GM10248 (cell line): ENCODE measurements at regions not wholly inside any gene's neighbourhood (a gene's known extent, or its start where the extent isn't known, plus 50 kb on each side); places are given as distances from the start of the nearest gene placed in this dataset.

Source experiments
- CTCF ChIA-PET: fragments of 300-600 bp; sonication (Branson Sonifier 250); formaldehyde crosslinking; extraction: SDS; loops from one replicate; lab custom pipeline; 2021; ENCODE audit warnings: antibody characterized with exemption; lab: Yijun Ruan, JAX
- POLR2A ChIA-PET: fragments of 350-650 bp; sonication (Branson Sonifier 250); formaldehyde crosslinking; extraction: SDS; loops from one replicate; lab custom pipeline; 2020; ENCODE audit warnings: antibody characterized with exemption; lab: Yijun Ruan, JAX
- DNase-seq: peaks from one replicate; pipeline ENCODE4 v3.0.0; 2012; ENCODE audit errors: extremely low spot score
- CTCF ChIP-seq: IDR thresholded peaks from 2 replicates; pipeline ENCODE4 v1.5.1; 2012; ENCODE audit warnings: mild to moderate bottlenecking, low read depth; ENCODE audit errors: extremely low read depth, missing control alignments, control extremely low read depth

- ChIA-PET POLR2A (no interaction called here), CTCF (interaction anchor here (0.9 to 1.6 kb wide), 3 partner anchors 8 to 20 kb away, joined by 3 read pairs; no protein-coding TSS in a partner anchor)
- no peak for DNase-seq
- TF ChIP-seq CTCF: no peak
Observed at GRCh38 chr3:168995129-168995528, 668.4 kb downstream of the MECOM start.

- TF ChIP-seq CTCF: no peak
- POLR2A ChIA-PET: no interaction called here
- no peak for DNase-seq
- CTCF ChIA-PET: no interaction called here
Observed at GRCh38 chr3:168991803-168992202, 671.7 kb downstream of the MECOM start.

- ChIA-PET POLR2A (no interaction called here), CTCF (no interaction called here)
- no peak for TF ChIP-seq CTCF
Observed at GRCh38 chr3:168990621-168991020, 672.9 kb downstream of the MECOM start.

GRCh38 chr3:168990134-168990533, 673.4 kb downstream of the MECOM start:
- DNase-seq: no peak
- ChIA-PET CTCF (no interaction called here), POLR2A (no interaction called here)
- TF ChIP-seq CTCF: no peak

More at GRCh38 chr3:168990621-168991020, 672.9 kb downstream of the MECOM start:
- no peak for DNase-seq

- POLR2A ChIA-PET: no interaction called here
- DNase-seq: no peak
- TF ChIP-seq CTCF: no peak
- CTCF ChIA-PET: no interaction called here
Observed at GRCh38 chr3:168989396-168989795, 674.1 kb downstream of the MECOM start.

- no peak for TF ChIP-seq CTCF
Observed at GRCh38 chr3:168988853-168989252, 674.7 kb downstream of the MECOM start.

GRCh38 chr3:168984872-168985271, 678.6 kb downstream of the MECOM start:
- no peak for DNase-seq
- ChIA-PET CTCF (no interaction called here), POLR2A (no interaction called here)
- no peak for TF ChIP-seq CTCF

More at GRCh38 chr3:168988853-168989252, 674.7 kb downstream of the MECOM start:
- POLR2A ChIA-PET: no interaction called here
- CTCF ChIA-PET: no interaction called here
- DNase-seq: no peak
